Esophagus muscularis mucosa (tissue), 4 donors: ENCODE measurements at regions not wholly inside any gene's neighbourhood (a gene's known extent, or its start where the extent isn't known, plus 50 kb on each side); places are given as distances from the start of the nearest gene placed in this dataset.

ENCODE experiments used
- EP300 ChIP-seq: sonication (generic); formaldehyde crosslinking; IDR thresholded peaks from one replicate; pipeline ENCODE4 v1.6.1; 2017; ENCODE audit warnings: antibody characterized with exemption
- POLR2A ChIP-seq: fragments of 450-650 bp; IDR thresholded peaks from one replicate; pipeline ENCODE4 v1.6.1; 2017; ENCODE audit warnings: antibody characterized with exemption, moderate library complexity, mild to moderate bottlenecking, low read depth
- POLR2AphosphoS5 ChIP-seq, 2 donors: sonication (generic); formaldehyde crosslinking; IDR thresholded peaks; one replicate each; pipeline ENCODE4 v1.6.1; 2017; ENCODE audit warnings: antibody characterized with exemption in 2 of 2
- TF ChIP-seq, protein P1 (sequence below), 3 experiments: fragments of 200-600 bp in 2 of 3; fragments of 450-650 bp in 1 of 3; sonication (generic) in 2 of 3; IDR thresholded peaks; one replicate each; pipeline ENCODE4 v1.5.1; 2017 to 2019; ENCODE audit warnings: antibody characterized with exemption in 3 of 3, mild to moderate bottlenecking in 2 of 3, moderate library complexity in 1 of 3

DNA sequence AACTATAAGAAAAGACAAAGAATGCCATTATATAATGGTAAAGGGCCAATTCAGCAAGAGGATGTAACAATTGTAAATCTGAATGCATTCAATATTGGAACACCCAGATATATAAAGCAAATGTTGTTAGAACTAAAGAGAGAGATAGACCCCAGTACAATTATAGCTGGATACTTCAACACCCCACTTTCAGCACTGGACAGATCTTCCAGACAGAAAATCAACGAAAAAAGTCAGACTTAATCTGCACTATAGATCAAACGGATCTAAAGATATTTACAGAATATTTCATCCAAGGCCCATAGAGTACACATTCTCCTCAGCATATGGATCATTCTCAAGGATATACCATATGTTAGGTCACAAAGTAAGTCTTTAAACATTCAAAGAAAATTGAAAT lies 194.6 kb upstream of the DACH1 start:
- TF ChIP-seq POLR2A = no peak
- TF ChIP-seq, protein P1, sequence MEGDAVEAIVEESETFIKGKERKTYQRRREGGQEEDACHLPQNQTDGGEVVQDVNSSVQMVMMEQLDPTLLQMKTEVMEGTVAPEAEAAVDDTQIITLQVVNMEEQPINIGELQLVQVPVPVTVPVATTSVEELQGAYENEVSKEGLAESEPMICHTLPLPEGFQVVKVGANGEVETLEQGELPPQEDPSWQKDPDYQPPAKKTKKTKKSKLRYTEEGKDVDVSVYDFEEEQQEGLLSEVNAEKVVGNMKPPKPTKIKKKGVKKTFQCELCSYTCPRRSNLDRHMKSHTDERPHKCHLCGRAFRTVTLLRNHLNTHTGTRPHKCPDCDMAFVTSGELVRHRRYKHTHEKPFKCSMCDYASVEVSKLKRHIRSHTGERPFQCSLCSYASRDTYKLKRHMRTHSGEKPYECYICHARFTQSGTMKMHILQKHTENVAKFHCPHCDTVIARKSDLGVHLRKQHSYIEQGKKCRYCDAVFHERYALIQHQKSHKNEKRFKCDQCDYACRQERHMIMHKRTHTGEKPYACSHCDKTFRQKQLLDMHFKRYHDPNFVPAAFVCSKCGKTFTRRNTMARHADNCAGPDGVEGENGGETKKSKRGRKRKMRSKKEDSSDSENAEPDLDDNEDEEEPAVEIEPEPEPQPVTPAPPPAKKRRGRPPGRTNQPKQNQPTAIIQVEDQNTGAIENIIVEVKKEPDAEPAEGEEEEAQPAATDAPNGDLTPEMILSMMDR (IDR thresholded peaks at IDR 0.05) = no peak
- no peak for TF ChIP-seq POLR2AphosphoS5 (IDR thresholded peaks at IDR 0.05)
- no peak for TF ChIP-seq EP300
